PC-9 (cell line): ENCODE measurements at regions not wholly inside any gene's neighbourhood (a gene's known extent, or its start where the extent isn't known, plus 50 kb on each side); places are given as distances from the start of the nearest gene placed in this dataset.

Experiments used
- BruUV-seq: library from RNA; stranded (reverse); fragments of 400-500 nt; replicated peaks from 2 replicates; lab custom pipeline; 2021; lab: Mats Ljungman, UMichigan
- CTCF ChIA-PET: fragments of 300-600 bp; sonication (Branson Sonifier 250); formaldehyde crosslinking; loops from one replicate; lab custom pipeline; 2022; ENCODE audit warnings: antibody characterized with exemption; lab: Charles Lee
- POLR2A ChIA-PET: fragments of 300-600 bp; sonication (Branson Sonifier 250); formaldehyde crosslinking; loops from one replicate; lab custom pipeline; 2022; ENCODE audit warnings: antibody characterized with exemption; ENCODE audit not compliant: unreplicated experiment; lab: Charles Lee
- DNase-seq, 2 experiments: peaks; one replicate each; pipeline versions ENCODE4 v3.0.0 to v3.0.0-alpha.2; 2015 to 2022; ENCODE audit warnings: mixed read lengths in 1 of 2
- H2AFZ ChIP-seq: fragments of 200-600 bp; sonication (generic); 2 replicates; pipeline ENCODE4 v1.8.1; 2017; ENCODE audit warnings: antibody characterized with exemption
- H3F3A ChIP-seq: fragments of 200-600 bp; sonication (generic); 2 replicates; pipeline ENCODE4 v1.8.1; 2017; ENCODE audit warnings: antibody characterized with exemption, mild to moderate bottlenecking, low read depth; ENCODE audit not compliant: insufficient read depth
- H3K27ac ChIP-seq: fragments of 200-600 bp; sonication (generic); 2 replicates; pipeline ENCODE4 v1.6.1; 2016; ENCODE audit warnings: mixed run types
- H3K27me3 ChIP-seq: fragments of 200-600 bp; sonication (generic); 2 replicates; pipeline ENCODE4 v1.6.1; 2016; ENCODE audit warnings: low read depth, mixed run types; ENCODE audit not compliant: insufficient read depth
- H3K36me3 ChIP-seq: fragments of 200-600 bp; sonication (generic); 2 replicates; pipeline ENCODE4 v1.6.1; 2016; ENCODE audit warnings: low read depth, mixed run types
- H3K4me1 ChIP-seq: fragments of 200-600 bp; sonication (generic); replicated peaks from 2 replicates; pipeline ENCODE4 v1.6.1; 2016; ENCODE audit warnings: mixed run types; ENCODE audit not compliant: insufficient read depth
- H3K4me2 ChIP-seq: fragments of 200-600 bp; sonication (generic); 2 replicates; pipeline ENCODE4 v1.6.1; 2017; ENCODE audit warnings: mixed run types
- H3K4me3 ChIP-seq: fragments of 200-600 bp; sonication (generic); 2 replicates; pipeline ENCODE4 v1.6.1; 2016; ENCODE audit warnings: mixed run types
- H3K79me2 ChIP-seq: fragments of 200-600 bp; sonication (generic); 2 replicates; pipeline ENCODE4 v1.6.1; 2017; ENCODE audit warnings: low read depth, mixed run types
- H3K9me2 ChIP-seq: fragments of 200-600 bp; sonication (generic); 2 replicates; pipeline ENCODE4 v1.8.1; 2017; ENCODE audit warnings: mild to moderate bottlenecking; ENCODE audit not compliant: insufficient read depth
- H3K9me3 ChIP-seq: fragments of 200-600 bp; sonication (generic); 2 replicates; pipeline ENCODE4 v1.8.1; 2016; ENCODE audit warnings: low read depth; ENCODE audit not compliant: insufficient read depth
- H4K20me1 ChIP-seq: fragments of 200-600 bp; sonication (generic); 2 replicates; pipeline ENCODE4 v1.8.1; 2017; ENCODE audit not compliant: insufficient read depth
- CTCF ChIP-seq: fragments of 200-600 bp; sonication (generic); conservative IDR thresholded peaks from 2 replicates; pipeline ENCODE4 v1.6.1; 2017; ENCODE audit warnings: mixed run types, antibody characterized with exemption, mild to moderate bottlenecking, moderate library complexity
- EZH2 ChIP-seq: fragments of 200-600 bp; sonication (generic); IDR thresholded peaks from 2 replicates; pipeline ENCODE4 v1.8.0; 2017; ENCODE audit warnings: antibody characterized with exemption, low read depth
- intact Hi-C: fragments of 100-400 bp; cut with micrococcal nuclease; formaldehyde crosslinking; loops from one replicate; pipeline ENCODE4 v1.10.0; 2022; ENCODE audit not compliant: unreplicated experiment

- H2AFZ ChIP-seq: no peak overlapping the region
- no peaks in the 10 kb centered on the region for H4K20me1 ChIP-seq
- no peaks in the 10 kb centered on the region; the same call in 1 of the 2 replicates for H3K9me3 ChIP-seq
- ChIA-PET CTCF (no interaction called here), POLR2A (no interaction called here)
- no peaks in the 10 kb centered on the region for H3K36me3 ChIP-seq
- H3K27me3 ChIP-seq: no peaks in the 10 kb centered on the region
- no peak overlapping the region for H3K4me3 ChIP-seq
- BruUV-seq: no TSS peak
- H3K79me2 ChIP-seq: no peaks in the 10 kb centered on the region
- TF ChIP-seq EZH2 (no peak), CTCF (no peak)
- H3F3A ChIP-seq: no peaks in the 10 kb centered on the region
- no peak overlapping the region for H3K27ac ChIP-seq
- H3K9me2 ChIP-seq: no peaks in the 10 kb centered on the region
- no peak for DNase-seq
- H3K4me2 ChIP-seq: no peak overlapping the region
- intact Hi-C loops: no loop called here
- no peaks in the 10 kb centered on the region for H3K4me1 ChIP-seq
Observed at GRCh38 chr3:150040097-150040496, 69.4 kb upstream of the PFN2 start.

GRCh38 chr3:150038830-150039229 is 68.1 kb upstream of the PFN2 start:
- no peaks in the 10 kb centered on the region for H4K20me1 ChIP-seq
- H3K9me2 ChIP-seq: no peaks in the 10 kb centered on the region
- H3K9me3 ChIP-seq: no peaks in the 10 kb centered on the region; the same call in 1 of the 2 replicates
- H3K27me3 ChIP-seq: no peaks in the 10 kb centered on the region
- no peak overlapping the region for H3K4me3 ChIP-seq
- H3K27ac ChIP-seq: no peak overlapping the region
- H3K36me3 ChIP-seq: no peaks in the 10 kb centered on the region
- H3K4me1 ChIP-seq: no peaks in the 10 kb centered on the region
- no TSS peak for BruUV-seq
- CTCF ChIA-PET: no interaction called here
- intact Hi-C loops: no loop called here
- no peak for TF ChIP-seq CTCF
- TF ChIP-seq EZH2: no peak
- POLR2A ChIA-PET: no interaction called here
- H3K4me2 ChIP-seq: peak overlapping the region; percentile 32
- no peaks in the 10 kb centered on the region for H3F3A ChIP-seq
- DNase-seq: no peak
- H3K79me2 ChIP-seq: no peaks in the 10 kb centered on the region
- H2AFZ ChIP-seq: no peak overlapping the region

- no peaks in the 10 kb centered on the region for H4K20me1 ChIP-seq
- CTCF ChIA-PET: no interaction called here
- H3K27ac ChIP-seq: no peak overlapping the region
- intact Hi-C loops: no loop called here
- no peak overlapping the region for H3K4me2 ChIP-seq
- H3F3A ChIP-seq: no peaks in the 10 kb centered on the region
- POLR2A ChIA-PET: no interaction called here
- H3K4me3 ChIP-seq: no peak overlapping the region
- H3K9me2 ChIP-seq: no peaks in the 10 kb centered on the region
- no peak for DNase-seq
- no peaks in the 10 kb centered on the region for H3K79me2 ChIP-seq
- no peak overlapping the region for H2AFZ ChIP-seq
- no peaks in the 10 kb centered on the region for H3K4me1 ChIP-seq
- H3K9me3 ChIP-seq: no peaks in the 10 kb centered on the region
- no TSS peak for BruUV-seq
- H3K27me3 ChIP-seq: no peaks in the 10 kb centered on the region
- H3K36me3 ChIP-seq: no peaks in the 10 kb centered on the region
- TF ChIP-seq CTCF (no peak), EZH2 (no peak)
Observed at GRCh38 chr3:150036780-150037179, 66.1 kb upstream of the PFN2 start.
